ENCODE measurements at regions not wholly inside any gene's neighbourhood (a gene's known extent, or its start where the extent isn't known, plus 50 kb on each side); places are given as distances from the start of the nearest gene placed in this dataset.
"Not testable (repeated sequence)": the region's sequence is repeated elsewhere in the genome, so short reads cannot be mapped to it uniquely, and the experiment has no call there.

DNA sequence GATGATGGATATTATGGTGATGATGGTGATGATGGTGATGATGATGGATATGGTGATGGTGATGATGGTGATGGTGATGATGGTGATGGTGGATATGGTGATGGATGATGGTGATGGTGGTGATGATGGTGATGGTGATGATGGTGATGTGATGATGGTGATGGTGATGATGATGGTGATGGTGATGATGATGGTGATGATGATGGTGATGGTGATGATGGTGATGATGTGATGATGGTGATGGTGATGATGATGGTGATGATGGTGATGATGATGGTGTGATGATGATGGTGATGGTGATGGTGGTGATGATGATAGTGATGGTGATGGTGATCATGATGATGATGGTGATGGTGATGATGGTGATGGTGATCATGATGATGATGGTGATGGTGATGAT lies 119.5 kb downstream of the ZNF664 start:
- peaks cover 12% of the 10 kb centered on the region for H3K9me3 ChIP-seq (ENCODE audit: low read length)
- DNase-seq (ENCODE audit: low spot score); H3K4me3 ChIP-seq (replicated peaks in 1 of 3; ENCODE audit: insufficient read depth in 1 of 3, low read depth in 2 of 3, low read length in 3 of 3); H3K27ac ChIP-seq (ENCODE audit: extremely low read length, insufficient read depth, low read length); H3K4me2 ChIP-seq (ENCODE audit: low read depth, low read length); CTCF ChIA-PET (ENCODE audit: low intra/inter-chr PET ratio, low total read pairs); H2AFZ ChIP-seq (ENCODE audit: low read length); intact Hi-C loops (cut with micrococcal nuclease; ENCODE audit: unreplicated experiment); H3K36me3 ChIP-seq (replicated peaks in 1 of 2; ENCODE audit: control insufficient read depth in 1 of 2, insufficient read depth in 2 of 2, low read length in 2 of 2); in situ Hi-C loops (cut with HindIII; ENCODE audit: extremely low pct_ligation_motif_present, low pct_unique_long_range_greater_than_20kb); H3K79me2 ChIP-seq (ENCODE audit: insufficient read depth, low read length); BruUV-seq (replicated peaks); H3K9ac ChIP-seq (ENCODE audit: insufficient read depth, low read depth, low read length); ATAC-seq; H4K20me1 ChIP-seq (ENCODE audit: insufficient read depth, low read length); H3K27me3 ChIP-seq (ENCODE audit: control insufficient read depth in 1 of 2, insufficient read depth in 2 of 2, low read length in 2 of 2); POLR2A ChIA-PET; TF ChIP-seq CREB1 (CRISPR knock-in tag; IDR thresholded peaks at IDR 0.05); ATF7 (CRISPR knock-in tag; IDR thresholded peaks at IDR 0.05); LCORL (CRISPR knock-in tag; IDR thresholded peaks at IDR 0.05); NONO (CRISPR knock-in tag; conservative IDR thresholded peaks at IDR 0.05): not testable (repeated sequence)
- TF ChIP-seq FOXK2 (IDR thresholded peaks at IDR 0.05): 0 out of 2 replicates have a peak, but pooled peaks have one; percentile 5
- 0 out of 2 replicates have a peak, but pooled peaks have one; percentile 35 for TF ChIP-seq NBN (conservative IDR thresholded peaks at IDR 0.05)
- peak; percentile 98 for TF ChIP-seq CREB1 (IDR thresholded peaks at IDR 0.05)
- TF ChIP-seq IKZF1 (IDR thresholded peaks at IDR 0.05): peak; percentile 69; the same call in 1 of the 2 replicates
- TF ChIP-seq ATF7 (IDR thresholded peaks at IDR 0.05): peak; percentile 37; the same call in 1 of the 2 replicates
- peak; percentile 57; the same call in 1 of the 2 replicates for TF ChIP-seq ATM (IDR thresholded peaks at IDR 0.05; ENCODE audit: borderline replicate concordance)
- TF ChIP-seq LCORL (IDR thresholded peaks at IDR 0.05): 0 out of 2 replicates have a peak, but pooled peaks have one; percentile 9
- 0 out of 2 replicates have a peak, but pooled peaks have one; percentile 57 for TF ChIP-seq NONO (IDR thresholded peaks at IDR 0.05)
- peaks cover 27% of the 10 kb centered on the region for H3K4me1 ChIP-seq (ENCODE audit: insufficient read depth, low read length)
- FAIRE-seq: peak; percentile 44

- Histone ChIP-seq H4K20me1 (ENCODE audit: insufficient read depth, low read length) (no peaks in the 10 kb centered on the region), H3K9me3 (ENCODE audit: low read length) (peaks cover 12% of the 10 kb centered on the region), H3K4me3 (replicated peaks in 1 of 3; ENCODE audit: insufficient read depth in 1 of 3, low read depth in 2 of 3, low read length in 3 of 3) (no peak overlapping the region), H2AFZ (ENCODE audit: low read length) (no peak overlapping the region), H3K79me2 (ENCODE audit: insufficient read depth, low read length) (no peaks in the 10 kb centered on the region), H3K27ac (ENCODE audit: extremely low read length, insufficient read depth, low read length) (no peak overlapping the region), H3K9ac (ENCODE audit: insufficient read depth, low read depth, low read length) (no peak overlapping the region), H3K36me3 (replicated peaks in 1 of 2; ENCODE audit: control insufficient read depth in 1 of 2, insufficient read depth in 2 of 2, low read length in 2 of 2) (no peaks in the 10 kb centered on the region), H3K4me2 (ENCODE audit: low read depth, low read length) (no peak overlapping the region), H3K4me1 (ENCODE audit: insufficient read depth, low read length) (peaks cover 27% of the 10 kb centered on the region), H3K27me3 (ENCODE audit: control insufficient read depth in 1 of 2, insufficient read depth in 2 of 2, low read length in 2 of 2) (peaks cover 2 to 13% of the 10 kb centered on the region in 2 experiments; a peak in 3 of 5 replicates)
- no peak for FAIRE-seq
- in situ Hi-C loops (cut with HindIII; ENCODE audit: extremely low pct_ligation_motif_present, low pct_unique_long_range_greater_than_20kb) (no loop called here), intact Hi-C loops (cut with micrococcal nuclease; ENCODE audit: unreplicated experiment) (no loop called here)
- peak; percentile 96 for TF ChIP-seq CREB1 (IDR thresholded peaks at IDR 0.05)
- no peak for TF ChIP-seq CREB1 (CRISPR knock-in tag; IDR thresholded peaks at IDR 0.05)
- TF ChIP-seq U2AF1 (optimal IDR thresholded peaks at IDR 0.05; ENCODE audit: low read depth, low read length): no peak
- TF ChIP-seq ZNF510 (CRISPR knock-in tag; IDR thresholded peaks at IDR 0.05; ENCODE audit: low read depth): no peak
- TF ChIP-seq, protein P1, sequence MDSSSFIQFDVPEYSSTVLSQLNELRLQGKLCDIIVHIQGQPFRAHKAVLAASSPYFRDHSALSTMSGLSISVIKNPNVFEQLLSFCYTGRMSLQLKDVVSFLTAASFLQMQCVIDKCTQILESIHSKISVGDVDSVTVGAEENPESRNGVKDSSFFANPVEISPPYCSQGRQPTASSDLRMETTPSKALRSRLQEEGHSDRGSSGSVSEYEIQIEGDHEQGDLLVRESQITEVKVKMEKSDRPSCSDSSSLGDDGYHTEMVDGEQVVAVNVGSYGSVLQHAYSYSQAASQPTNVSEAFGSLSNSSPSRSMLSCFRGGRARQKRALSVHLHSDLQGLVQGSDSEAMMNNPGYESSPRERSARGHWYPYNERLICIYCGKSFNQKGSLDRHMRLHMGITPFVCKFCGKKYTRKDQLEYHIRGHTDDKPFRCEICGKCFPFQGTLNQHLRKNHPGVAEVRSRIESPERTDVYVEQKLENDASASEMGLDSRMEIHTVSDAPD (CRISPR knock-in tag; IDR thresholded peaks at IDR 0.05): no peak
- peak; percentile 37; the same call in 1 of the 2 replicates for TF ChIP-seq FOXA1 (IDR thresholded peaks at IDR 0.05)
- TF ChIP-seq FOXA1 (CRISPR knock-in tag; IDR thresholded peaks at IDR 0.05): no peak
- TF ChIP-seq FOXP1 (IDR thresholded peaks at IDR 0.05): 0 out of 2 replicates have a peak, but pooled peaks have one; percentile 22
- TF ChIP-seq FOXP1 (CRISPR knock-in tag; IDR thresholded peaks at IDR 0.05): no peak
- no peak for TF ChIP-seq ZNF256 (CRISPR knock-in tag; conservative IDR thresholded peaks at IDR 0.05)
- no peak for TF ChIP-seq ZNF768 (CRISPR knock-in tag; IDR thresholded peaks at IDR 0.05)
- TF ChIP-seq ZNF891 (CRISPR knock-in tag; IDR thresholded peaks at IDR 0.05): no peak
- TF ChIP-seq ZNF83 (CRISPR knock-in tag; IDR thresholded peaks at IDR 0.05; ENCODE audit: borderline replicate concordance): no peak
- peak; percentile 28 for TF ChIP-seq ZNF282 (IDR thresholded peaks at IDR 0.05; ENCODE audit: partially characterized antibody)
- no TSS peak for BruUV-seq (replicated peaks)
- POLR2A ChIA-PET: no interaction called here
- DNase-seq (ENCODE audit: low spot score): no peak
- CTCF ChIA-PET (ENCODE audit: low intra/inter-chr PET ratio, low total read pairs): no interaction called here
- no peak for ATAC-seq
Observed at GRCh38 chr12:124093297-124093696, 120.3 kb downstream of the ZNF664 start.
